Uterus (tissue), 3 donors: ENCODE measurements at regions not wholly inside any gene's neighbourhood (a gene's known extent, or its start where the extent isn't known, plus 50 kb on each side); places are given as distances from the start of the nearest gene placed in this dataset. TPM values are rescaled to one million over a fixed set of nuclear protein-coding genes. Genes with fewer than 3 reads are reported as not detected.

Experiments used
- DNase-seq, 2 donors: peaks; one replicate each; pipeline ENCODE4 v3.0.0-alpha.2; 2019 to 2020
- H3K27ac ChIP-seq, 2 donors: fragments of 200-600 bp; sonication (generic); 1 replicate in 1 of 2; 2 replicates in 1 of 2; pipeline ENCODE4 v1.5.1; 2016 to 2018
- H3K27me3 ChIP-seq, 2 donors: fragments of 200-600 bp; sonication (generic); one replicate each; pipeline ENCODE4 v1.5.1; 2018 to 2019; ENCODE audit warnings: control low read depth in 1 of 2
- H3K36me3 ChIP-seq, 2 donors: fragments of 200-600 bp; sonication (generic); one replicate each; pipeline ENCODE4 v1.5.1; 2019; ENCODE audit warnings: control low read depth in 1 of 2
- H3K4me1 ChIP-seq, 2 donors: fragments of 200-600 bp; sonication (generic); one replicate each; pipeline ENCODE4 v1.5.1; 2018 to 2019; ENCODE audit warnings: control low read depth in 1 of 2
- H3K4me3 ChIP-seq, 2 donors: fragments of 200-600 bp; sonication (generic); 1 replicate in 1 of 2; 2 replicates in 1 of 2; pipeline ENCODE4 v1.5.1; 2018 to 2019; ENCODE audit warnings: mild to moderate bottlenecking in 1 of 2
- H3K9me3 ChIP-seq, 2 donors: fragments of 200-600 bp; sonication (generic); one replicate each; pipeline ENCODE4 v1.5.1; 2019; ENCODE audit warnings: control low read depth in 1 of 2
- POLR2A ChIP-seq, 2 donors: fragments of 450-650 bp; IDR thresholded peaks; one replicate each; pipeline ENCODE4 v1.6.1; 2016; ENCODE audit warnings: antibody characterized with exemption in 2 of 2, mild to moderate bottlenecking in 1 of 2, moderate library complexity in 1 of 2
- intact Hi-C: fragments of 100-400 bp; cut with DNase I; formaldehyde crosslinking; loops from one replicate; pipeline ENCODE4 v1.15.1; 2023; ENCODE audit warnings: low total_unique reads
- small RNA-seq: library from RNA; depleted of rRNA; stranded (forward); fragments of <200 nt; gene quantifications from one replicate; pipeline ENCODE3, GENCODE V24; 2016
- TF ChIP-seq, protein P1 (sequence below), 4 experiments: fragments of 200-600 bp in 2 of 4; fragments of 450-650 bp in 2 of 4; sonication (generic) in 2 of 4; IDR thresholded peaks; one replicate each; pipeline ENCODE4 v1.5.1; 2016 to 2019; ENCODE audit warnings: antibody characterized with exemption in 4 of 4, mild to moderate bottlenecking in 2 of 4, moderate library complexity in 1 of 4
- donor health status: DM: yes; HTN: yes; CAD: no.

- no peak for DNase-seq
- no peaks in the 10 kb centered on the region for H3K4me1 ChIP-seq
- H3K36me3 ChIP-seq: no peaks in the 10 kb centered on the region
- TF ChIP-seq, protein P1, sequence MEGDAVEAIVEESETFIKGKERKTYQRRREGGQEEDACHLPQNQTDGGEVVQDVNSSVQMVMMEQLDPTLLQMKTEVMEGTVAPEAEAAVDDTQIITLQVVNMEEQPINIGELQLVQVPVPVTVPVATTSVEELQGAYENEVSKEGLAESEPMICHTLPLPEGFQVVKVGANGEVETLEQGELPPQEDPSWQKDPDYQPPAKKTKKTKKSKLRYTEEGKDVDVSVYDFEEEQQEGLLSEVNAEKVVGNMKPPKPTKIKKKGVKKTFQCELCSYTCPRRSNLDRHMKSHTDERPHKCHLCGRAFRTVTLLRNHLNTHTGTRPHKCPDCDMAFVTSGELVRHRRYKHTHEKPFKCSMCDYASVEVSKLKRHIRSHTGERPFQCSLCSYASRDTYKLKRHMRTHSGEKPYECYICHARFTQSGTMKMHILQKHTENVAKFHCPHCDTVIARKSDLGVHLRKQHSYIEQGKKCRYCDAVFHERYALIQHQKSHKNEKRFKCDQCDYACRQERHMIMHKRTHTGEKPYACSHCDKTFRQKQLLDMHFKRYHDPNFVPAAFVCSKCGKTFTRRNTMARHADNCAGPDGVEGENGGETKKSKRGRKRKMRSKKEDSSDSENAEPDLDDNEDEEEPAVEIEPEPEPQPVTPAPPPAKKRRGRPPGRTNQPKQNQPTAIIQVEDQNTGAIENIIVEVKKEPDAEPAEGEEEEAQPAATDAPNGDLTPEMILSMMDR (IDR thresholded peaks at IDR 0.05): no peak
- TF ChIP-seq POLR2A (IDR thresholded peaks at IDR 0.05): no peak
- no peak overlapping the region for H3K27ac ChIP-seq
- intact Hi-C loops: no loop called here
- no peak overlapping the region for H3K4me3 ChIP-seq
- H3K27me3 ChIP-seq: no peaks in the 10 kb centered on the region
- H3K9me3 ChIP-seq: no peaks in the 10 kb centered on the region
Measured at GRCh38 chr15:87083201-87083600, 1003.5 kb downstream of the AGBL1 start.

GRCh38 chr15:87082581-87082980 is 1002.9 kb downstream of the AGBL1 start:
- Histone ChIP-seq H3K27ac (no peak overlapping the region), H3K36me3 (no peaks in the 10 kb centered on the region), H3K4me3 (no peak overlapping the region), H3K27me3 (no peaks in the 10 kb centered on the region), H3K9me3 (no peaks in the 10 kb centered on the region), H3K4me1 (no peaks in the 10 kb centered on the region)
- DNase-seq: no peak
- no peak for TF ChIP-seq POLR2A (IDR thresholded peaks at IDR 0.05)
- TF ChIP-seq, protein P1 (IDR thresholded peaks at IDR 0.05): no peak
- intact Hi-C loops: no loop called here

DNA sequence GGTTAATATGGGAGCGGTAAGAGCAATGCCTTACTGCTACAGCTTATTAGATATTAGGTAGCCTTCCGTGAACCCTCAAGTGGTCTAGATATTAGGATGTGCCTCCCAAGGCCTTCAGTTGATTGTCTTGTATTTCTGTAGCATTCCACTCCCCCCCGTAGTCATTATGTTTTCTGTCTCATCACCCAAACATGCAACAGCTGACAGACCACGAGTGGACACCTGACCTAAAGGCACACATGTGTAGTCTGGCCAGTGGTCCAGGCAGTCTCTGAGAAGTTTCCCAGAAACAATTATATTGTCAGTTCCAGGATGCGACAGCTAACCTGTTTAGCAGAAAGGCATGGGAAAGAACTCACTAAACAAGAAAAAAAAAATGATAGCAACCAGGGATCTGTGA is 1000.9 kb downstream of the AGBL1 start:
- H3K4me3 ChIP-seq: no peak overlapping the region
- DNase-seq: no peak
- no peaks in the 10 kb centered on the region for H3K4me1 ChIP-seq
- no peaks in the 10 kb centered on the region for H3K9me3 ChIP-seq
- TF ChIP-seq, protein P1 (IDR thresholded peaks at IDR 0.05): no peak
- H3K27ac ChIP-seq: no peak overlapping the region
- no peaks in the 10 kb centered on the region for H3K36me3 ChIP-seq
- intact Hi-C loops: no loop called here
- H3K27me3 ChIP-seq: no peaks in the 10 kb centered on the region

Small RNA genes lying in the stretch of these regions (small RNA-seq; reads per million reads assigned to genes)
- gene RNU6-185P: not detected
